Suppressor macrophage treated with lipopolysaccharide for 4 hours (primary cell): ENCODE measurements at regions not wholly inside any gene's neighbourhood (a gene's known extent, or its start where the extent isn't known, plus 50 kb on each side); places are given as distances from the start of the nearest gene placed in this dataset.

Experiments
- DNase-seq: peaks from one replicate; pipeline ENCODE4 v3.0.0-alpha.2; 2020

DNA sequence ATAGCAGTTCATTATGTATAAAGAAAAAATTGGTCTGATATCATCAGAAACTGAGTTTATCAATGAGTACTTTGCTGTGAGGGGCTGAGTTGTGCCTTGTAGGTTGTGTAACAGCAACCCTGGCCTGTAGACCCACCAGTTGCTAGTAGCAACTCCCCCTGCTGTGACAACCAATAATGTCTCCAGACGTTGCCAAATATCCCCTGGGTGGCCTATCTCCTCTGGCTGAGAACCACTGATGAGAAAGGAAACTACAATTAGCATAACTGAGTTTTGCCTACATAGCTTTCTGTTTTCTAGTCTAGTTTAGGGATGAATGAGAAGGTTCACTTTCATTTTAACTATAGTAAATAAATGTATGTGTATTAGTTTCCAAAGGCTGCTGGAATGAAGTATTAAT, 234.1 kb downstream of the CPE start:
- no peak for DNase-seq

DNA sequence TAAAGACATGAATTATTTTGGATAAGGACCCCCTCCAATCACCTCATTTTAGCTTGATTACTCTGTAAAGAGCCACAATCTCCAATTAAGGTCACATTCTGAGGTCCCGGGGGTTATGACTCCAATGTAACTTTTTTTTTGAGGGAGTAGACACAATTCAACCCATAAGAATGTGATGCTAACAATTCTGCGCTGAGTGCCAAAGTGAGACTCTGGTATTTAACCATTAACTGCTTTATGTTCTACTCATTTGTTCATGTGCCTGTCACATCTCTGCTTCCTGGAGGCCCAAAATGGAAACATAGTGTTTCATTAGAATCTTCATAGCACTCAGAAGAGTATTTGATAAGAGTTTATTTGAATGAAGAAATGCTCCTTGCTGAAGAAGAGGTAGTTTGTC, 234.8 kb downstream of the CPE start:
- no peak for DNase-seq

DNA sequence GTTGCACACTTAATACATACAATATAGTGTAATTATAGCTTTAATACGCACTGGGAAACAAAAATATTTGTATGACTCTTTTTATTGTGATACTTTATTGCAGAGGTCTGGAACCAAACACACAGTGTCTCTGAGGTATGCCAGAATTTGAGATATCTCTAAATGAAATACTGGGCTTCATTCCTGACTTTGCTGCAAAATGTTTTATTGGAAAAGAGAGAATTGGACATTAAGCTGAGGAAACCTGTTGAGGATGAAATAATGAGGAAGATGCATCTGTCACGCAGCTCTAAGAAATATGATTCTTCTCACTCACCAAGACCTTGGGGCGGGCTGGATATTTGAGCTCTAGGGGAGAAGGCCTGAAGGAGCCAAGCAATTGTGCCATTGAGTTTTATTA, 242.1 kb downstream of the CPE start:
- no peak for DNase-seq

DNA sequence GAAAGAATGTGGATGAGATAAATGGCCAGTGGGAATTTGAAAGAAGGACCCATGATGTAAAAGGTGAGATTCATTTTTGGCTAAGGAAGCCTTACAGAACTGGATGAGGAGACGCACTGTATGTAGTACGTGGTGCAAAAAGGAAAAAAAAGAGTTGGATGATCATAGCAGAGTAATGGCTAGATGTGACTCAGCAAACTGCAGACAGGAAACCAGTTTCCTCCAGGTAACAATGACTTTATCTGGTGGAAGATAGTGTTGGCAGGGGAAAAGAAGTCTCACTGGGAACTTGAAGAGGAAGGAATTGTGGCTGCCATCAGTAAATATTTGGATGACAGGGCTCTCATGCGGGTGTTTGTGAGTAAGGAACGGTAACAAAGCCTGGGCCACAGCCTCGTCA, 243.2 kb downstream of the CPE start:
- no peak for DNase-seq

DNA sequence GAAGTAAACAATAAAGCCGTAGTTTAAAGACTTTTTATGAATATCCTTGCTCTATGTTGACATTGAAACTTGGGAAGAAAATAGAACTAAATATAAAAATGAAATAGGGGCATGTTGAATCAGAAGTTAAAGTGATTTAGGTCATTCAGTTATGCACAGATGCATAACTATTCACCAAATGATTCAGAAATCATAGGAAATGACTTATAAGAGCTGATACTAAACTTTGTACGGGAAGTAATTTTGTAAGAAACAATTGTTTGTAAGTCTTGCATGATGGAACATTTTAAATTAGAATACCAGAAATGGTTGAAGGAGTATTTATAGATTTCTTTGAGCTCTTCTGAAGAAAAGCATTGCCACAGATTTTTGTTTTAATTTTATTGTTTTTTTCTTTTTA, 246.5 kb downstream of the CPE start:
- DNase-seq: no peak

DNA sequence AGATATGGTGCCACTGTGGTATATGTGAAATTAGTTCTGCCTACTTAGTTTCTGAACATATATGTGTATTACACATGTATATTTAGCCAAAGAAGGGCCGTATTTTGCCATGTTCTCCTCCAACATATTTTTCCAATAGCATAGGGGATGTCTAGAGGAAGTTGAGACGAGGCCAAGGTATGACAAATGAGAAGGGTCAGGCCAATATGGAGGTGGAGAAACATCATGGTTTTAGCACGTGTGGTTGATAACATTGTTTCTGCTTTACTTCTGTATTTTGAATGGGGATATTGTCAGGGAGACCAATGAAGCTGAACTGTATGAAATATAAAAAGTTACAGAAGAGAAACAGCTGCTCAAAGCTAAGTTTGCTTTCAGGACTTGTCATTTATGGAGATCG, 246.7 kb upstream of the TLL1 start:
- no peak for DNase-seq

DNA sequence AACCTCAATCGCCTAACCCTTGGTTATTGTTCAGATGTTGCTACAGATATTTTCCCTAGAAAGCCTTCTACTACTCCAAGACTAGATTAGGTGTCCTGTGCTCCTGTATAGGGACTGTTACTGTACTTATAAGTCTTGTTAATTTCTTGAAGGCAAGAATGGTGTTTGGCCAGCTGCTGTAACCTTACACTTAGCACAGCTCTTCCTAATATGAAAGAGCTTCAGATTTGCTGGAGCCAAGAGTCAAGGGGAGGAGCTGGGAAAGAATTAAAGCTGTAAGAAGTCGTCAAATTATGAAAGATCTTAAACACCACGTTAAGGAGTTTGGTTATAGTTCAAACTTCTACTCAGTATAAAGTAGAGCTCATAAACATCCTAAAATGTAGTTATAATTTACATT, 245.9 kb upstream of the TLL1 start:
- DNase-seq: no peak

DNA sequence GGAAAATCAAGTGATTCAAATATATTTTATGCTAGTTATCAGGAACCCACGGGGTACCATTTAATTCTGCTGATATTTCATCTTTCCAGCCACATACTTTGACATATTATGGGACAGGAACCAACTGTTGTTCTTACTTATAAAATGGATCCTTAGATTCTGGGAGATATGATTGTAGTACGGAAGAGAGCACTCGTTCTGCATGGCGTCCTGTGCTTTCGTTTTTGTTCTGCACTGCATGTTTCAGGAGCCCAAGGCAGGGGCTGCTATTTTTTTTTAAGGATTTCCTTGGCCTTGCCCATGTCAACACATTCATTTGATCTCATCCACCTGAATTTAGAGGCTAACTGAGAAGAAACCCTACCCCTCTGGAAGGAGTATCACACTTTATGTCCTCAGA, 245.5 kb upstream of the TLL1 start:
- no peak for DNase-seq

DNA sequence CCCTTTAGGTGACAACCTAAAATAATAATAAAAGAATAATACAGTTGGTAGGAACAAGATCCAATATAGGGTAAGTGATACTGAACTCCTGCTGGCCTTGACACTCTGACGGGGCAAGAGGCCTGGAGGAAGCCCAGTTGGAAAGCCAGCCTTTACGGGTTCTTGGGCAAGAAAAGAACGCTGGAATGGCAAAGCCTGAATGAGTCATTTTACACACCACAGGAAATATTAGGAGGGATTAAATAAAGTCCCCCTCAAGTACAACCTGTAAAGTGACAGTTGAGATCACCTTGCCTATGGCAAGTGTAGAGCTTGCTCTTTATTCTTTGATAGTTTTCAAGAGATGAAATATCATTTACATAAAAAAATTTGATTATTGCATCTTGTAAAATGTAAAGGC, 244.5 kb upstream of the TLL1 start:
- DNase-seq: no peak

DNA sequence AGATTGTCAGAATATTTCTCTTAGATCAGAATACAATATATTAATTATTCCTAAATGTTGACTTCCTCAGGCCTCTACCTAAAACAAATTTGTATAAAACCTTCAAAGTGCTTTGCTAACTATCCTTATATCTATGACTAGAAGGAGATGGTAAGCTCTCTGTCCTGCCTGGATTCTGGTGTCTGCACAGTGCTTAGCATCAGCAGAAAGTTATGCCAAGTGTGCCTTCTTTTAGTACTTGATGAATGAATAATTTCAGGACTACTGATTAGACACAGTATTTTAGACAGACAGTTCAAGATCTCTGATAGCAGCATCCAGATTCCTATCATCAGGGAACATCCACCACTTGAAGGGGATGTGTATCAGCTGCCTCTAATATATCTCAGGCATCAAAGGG, 242.4 kb upstream of the TLL1 start:
- DNase-seq: no peak

DNA sequence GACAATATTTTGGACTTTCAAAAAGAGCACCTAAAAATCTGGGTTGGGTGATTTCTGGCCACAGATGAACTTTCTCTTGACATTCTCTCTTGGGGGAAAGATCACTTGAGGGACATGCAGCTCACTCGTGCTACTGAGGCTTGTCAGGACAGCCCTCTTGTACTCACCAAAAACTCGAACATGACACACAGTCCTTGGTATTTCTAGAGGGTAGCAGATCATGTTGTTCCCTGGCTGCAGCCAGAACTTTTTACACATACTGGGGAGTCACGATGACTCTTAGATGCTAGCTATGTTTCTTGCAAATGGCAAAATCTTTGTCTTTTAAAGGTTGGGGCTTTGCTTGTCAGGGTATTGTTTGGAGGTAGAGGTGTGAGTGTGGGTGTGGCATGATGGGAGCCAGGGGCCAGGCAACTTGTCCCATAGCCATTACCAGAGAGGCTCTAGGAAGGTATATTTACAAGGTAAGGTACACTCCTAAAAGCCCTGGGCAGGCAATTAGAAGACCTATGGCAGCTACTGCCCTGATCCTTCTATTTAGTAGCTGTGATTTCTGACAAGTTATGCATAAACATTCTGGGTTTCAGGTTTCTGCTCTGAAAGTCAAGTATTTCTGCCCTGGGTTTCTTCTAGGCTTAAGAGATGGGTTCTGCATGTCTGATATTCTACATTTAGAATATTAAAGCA, 241.7 kb upstream of the TLL1 start:
- DNase-seq: no peak

DNA sequence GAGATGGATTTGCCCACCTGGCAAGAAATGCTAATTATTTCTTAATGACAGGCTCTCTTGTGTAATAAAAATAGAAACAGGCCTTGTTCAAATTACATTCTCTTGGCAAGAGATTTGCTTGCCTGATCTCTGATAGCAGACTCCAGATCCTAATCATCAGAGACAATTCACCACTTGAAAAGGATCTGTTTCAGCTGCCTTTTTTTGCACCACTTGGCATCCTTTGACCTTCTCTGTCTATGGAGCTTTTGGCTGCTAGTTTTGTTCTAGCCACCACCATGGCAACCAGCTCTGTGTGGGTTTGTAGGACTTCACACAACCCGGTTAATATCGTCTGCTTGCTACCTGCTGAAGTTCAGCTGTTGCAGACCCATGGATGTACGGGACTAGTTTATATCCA, 241.1 kb upstream of the TLL1 start:
- DNase-seq: no peak

DNA sequence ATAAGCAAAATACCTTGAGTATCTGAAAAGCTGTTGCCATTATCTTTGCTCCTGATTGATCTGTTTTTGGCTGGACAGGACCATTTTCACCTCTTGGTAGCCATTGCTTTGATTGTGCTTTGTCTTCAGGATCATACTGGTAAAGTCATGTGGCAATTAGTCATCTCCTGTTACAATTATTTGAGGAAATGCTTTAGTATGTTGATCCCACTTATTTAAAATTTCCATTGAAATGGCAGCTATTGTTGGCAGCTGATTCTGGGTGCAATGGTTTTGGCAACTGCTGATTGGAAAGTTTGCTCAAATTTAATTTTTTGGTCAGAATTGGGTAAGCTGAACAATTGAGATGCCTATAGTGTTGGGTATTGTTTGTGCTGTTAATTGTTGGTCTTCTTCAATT, 238.3 kb upstream of the TLL1 start:
- no peak for DNase-seq

DNA sequence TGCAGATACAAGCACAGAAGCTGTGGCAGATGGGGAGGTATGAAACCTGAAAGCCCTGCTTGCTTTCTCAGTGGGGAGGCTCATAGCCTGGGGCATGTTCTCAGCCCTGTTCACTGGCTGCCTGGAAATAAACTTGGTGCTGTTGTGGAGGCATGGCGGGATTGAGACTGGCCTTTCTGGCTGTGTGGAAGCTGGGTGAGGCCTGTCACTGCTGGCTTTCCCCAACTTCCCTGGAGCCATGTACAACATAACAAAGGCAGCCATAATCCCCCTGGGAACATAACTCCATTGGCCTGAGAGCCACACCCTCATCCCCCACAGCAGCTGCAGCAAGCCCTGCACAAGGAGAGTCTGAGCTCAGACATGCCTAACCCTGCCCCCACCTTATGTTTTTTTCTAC, 237.7 kb upstream of the TLL1 start:
- no peak for DNase-seq

DNA sequence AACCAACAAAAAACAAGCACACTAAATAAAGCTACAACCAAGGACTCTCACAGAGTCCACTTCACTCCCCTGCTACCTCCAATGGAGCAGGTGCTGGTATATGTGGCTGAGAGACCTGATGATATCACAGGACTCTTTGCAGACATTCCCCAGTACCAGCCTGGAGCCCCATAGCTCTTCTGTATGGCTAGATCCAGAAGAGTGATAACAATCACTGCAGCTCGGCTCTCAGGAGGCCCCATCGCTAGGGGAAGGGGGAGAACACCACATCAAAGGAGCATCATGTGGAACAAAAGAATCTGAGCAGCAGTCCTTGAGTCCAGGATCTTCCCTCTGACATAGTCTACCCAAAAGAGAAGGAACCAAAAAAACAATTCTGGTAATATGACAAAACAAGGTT, 237.1 kb upstream of the TLL1 start:
- no peak for DNase-seq

DNA sequence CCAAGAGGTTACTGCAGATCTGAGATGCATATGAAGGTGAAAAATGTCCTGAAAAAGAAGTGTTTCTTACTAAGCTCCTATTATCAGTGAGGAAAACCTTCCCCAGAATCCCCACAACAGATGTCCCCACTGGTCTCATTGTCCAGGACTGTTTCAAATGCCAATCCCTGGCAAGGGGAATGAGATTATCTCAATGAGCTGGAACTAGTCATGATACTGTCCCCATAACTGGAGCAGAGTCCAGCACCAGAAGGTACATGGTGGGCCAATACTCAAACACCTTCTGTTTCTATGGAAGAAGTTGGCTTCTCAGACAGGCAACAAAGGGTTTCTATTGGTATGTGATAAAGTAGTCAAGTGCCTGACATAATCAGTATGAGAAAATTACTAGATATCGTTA, 221.1 kb upstream of the TLL1 start:
- DNase-seq: no peak

DNA sequence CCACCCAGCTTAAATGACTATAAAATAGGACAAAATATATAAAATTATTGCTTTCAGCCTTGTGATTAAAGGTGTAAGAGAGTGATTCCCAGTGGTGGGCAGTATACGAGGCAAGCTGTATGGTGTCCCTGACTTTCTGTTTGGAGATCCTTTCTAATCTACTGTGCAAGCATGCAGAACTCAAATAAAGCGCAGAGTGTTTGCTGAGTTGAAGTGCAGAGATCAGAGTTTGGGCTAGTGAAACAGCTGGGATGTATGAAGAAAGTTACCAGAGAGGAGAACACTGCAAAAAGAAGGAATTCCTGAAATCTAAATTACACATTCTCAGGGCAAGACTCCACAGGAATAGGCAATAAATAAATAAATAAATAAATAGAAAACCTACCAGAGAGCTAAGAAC, 218.5 kb upstream of the TLL1 start:
- no peak for DNase-seq

DNA sequence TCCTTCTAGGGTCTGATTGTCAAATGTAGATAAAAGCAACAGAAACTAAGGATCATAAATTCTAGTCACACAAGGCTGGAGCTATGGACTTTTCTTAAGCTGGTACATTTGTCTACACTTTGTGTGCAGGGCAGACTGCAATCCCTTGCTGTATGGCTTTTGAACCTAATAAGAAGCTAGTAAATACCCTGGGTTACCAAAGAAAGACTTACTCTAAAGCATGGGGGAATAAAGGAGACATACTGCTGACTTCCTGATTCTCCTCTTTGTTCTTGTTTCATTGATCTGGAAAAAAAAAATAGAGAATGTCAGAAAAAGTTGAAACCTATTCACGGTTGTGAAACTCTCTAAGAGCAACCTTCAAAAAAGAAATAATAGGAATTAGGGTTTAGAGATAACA, 216.6 kb upstream of the TLL1 start:
- DNase-seq: no peak

DNA sequence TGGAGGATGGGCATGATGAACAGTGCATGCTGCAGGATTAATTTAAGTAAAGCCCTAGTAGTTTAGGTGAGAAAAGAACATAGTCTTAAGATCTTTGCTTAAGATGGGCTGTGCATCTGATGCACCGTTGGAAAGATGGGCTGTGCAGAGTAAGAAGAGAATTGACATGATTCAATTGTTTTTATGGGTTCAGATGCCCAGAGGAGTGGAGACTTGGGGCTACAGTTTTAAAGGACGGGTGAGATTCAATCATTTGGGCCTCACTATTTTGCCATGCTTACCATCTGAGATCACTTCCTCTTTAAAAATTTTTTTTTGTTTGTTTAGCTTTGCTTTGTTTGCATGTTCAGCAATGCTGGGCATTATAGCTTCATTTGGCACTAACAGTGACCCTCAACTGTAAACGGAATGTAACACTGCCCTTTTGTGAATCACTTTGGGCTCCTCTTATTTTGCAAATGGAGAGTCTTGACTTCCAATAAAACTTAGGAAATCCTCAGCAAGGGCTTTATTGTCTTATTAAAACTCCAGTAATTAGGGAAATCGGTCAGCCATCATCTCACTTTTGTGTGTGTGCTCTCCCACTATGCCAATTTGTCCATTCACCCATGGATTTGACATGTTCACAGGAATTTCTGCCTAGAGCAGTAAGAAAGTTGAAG, 216.1 kb upstream of the TLL1 start:
- no peak for DNase-seq

DNA sequence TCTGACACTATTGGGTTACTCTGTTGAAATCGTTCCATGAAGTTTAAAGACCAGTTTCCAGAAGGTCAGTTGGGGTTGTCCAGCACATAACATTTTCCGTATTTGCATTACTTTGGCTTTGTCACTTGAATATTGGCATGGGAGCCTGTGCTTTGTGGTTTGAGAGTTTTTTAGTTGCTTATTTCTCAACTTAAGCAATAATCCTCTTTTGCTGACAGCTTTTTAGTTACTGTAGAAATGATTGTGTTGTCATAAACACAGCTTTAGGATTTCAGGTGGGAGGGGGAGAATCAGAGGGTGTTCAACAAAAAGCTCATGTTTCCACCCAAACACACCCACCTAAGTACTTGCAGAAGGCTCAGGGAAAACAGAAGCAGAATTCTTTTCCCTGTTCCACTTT, 210.7 kb upstream of the TLL1 start:
- no peak for DNase-seq

DNA sequence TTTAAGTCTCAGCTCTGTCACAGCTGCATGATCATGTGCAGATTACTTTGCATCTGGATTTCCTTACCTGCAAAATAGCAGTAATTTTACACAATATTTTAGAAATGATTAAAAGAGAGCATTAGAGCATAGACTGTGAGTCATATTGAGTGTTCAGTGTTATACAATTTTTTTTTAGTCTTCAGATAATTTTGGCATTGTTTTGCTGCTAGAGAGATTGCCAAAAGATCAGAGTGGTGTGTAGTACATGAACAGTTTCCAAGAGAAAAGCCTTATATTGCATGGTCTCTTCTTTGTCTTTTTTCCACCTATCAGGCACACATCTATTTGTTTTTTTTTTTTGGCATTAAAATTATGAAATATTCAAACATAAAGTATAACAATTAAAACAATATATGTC, 209.6 kb upstream of the TLL1 start:
- DNase-seq: no peak

DNA sequence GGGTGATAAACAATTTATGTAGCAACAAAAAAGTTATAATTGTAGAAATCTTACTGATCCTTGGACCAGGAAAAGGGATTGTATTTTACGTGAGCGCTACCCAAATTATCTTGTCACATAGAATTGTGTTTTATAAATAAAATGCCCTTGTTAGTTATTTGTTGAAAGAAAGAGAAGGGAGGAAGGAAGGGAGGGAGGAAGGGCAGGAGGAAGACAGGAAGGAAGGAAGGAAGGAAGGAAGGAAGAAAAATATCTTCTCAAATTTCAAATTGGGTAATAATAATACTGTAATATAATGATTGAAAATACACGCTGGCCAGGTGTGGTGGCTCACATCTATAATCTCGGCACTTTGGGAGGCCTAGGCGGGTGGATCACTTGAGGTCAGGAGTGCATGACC, 206.2 kb upstream of the TLL1 start:
- no peak for DNase-seq

DNA sequence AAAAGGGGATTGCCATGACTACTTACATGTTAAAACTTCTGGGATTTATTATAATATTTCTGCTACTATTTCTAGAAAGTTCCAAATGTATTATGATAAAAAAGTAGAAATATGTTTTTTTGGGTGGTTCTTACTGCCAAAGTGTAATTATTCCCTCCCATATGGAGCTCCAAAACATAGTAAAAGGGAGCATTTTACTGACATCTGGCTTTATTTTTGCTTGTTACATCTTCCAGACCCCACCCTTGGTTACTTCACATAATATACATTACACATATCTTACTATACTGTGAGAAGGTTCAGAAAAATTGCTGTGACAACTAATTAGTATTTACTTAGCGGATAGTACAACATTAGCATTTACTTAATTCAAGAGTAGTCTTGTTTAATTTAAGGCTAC, 205.1 kb upstream of the TLL1 start:
- DNase-seq: no peak

DNA sequence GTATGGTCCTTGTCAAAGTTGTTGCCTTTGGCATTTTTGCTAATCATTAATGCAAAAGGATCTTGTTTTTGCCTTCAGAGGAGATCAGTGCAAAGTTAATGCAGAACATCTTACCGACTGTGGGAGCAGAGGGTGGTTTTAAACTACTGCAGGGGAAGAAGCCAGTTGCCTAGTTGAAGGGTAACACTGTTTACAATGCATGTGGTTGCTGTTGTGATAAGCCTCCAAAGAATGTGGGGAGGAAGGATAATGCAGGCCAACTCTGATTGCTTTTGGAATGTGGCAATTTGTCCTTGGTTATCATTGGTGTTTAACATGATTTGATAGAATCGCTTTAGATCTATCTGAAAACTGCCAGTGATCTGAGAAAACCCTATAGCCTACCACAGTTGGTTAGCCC, 204.3 kb upstream of the TLL1 start:
- DNase-seq: no peak

DNA sequence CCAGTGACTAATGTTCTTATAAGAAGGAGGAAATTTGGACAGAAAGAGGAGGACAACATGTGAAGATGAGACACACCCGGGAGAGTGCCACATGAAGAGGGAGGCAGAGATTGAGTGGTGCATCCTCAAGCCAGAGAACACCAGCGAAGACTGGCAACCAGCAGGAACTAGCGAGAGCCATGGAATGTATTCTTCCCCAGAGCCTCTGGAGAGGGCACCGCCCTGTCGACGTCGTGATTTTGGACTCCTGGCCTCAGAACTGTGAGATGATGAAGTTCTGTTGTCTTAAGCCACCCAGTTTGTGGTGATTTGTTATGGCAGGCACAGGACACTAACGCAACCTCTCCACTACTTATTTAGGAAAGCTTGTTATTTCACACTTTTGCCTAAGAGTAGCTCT, 196.0 kb upstream of the TLL1 start:
- DNase-seq: no peak
